ENCODE measurements at regions not wholly inside any gene's neighbourhood (a gene's known extent, or its start where the extent isn't known, plus 50 kb on each side); places are given as distances from the start of the nearest gene placed in this dataset.

DNA sequence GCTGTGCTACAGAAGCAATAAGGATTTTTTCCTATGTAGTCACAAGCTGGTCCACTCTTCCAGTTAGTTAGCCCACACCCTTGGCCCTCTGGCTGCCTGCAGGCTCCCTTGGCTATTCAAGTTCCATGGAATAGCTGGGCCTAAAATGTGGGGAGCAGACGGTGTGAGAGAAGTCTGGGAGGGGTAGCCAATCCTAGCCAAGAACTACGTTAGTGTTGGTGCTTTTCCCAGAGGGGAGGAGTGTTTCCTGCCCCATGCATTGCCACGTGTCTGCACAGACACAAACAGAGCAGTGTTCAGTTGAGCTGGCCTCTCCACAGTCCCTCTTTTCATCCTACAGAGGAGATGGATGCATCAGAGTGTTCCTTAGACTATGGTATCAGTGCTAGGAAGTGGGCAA lies 59.0 kb upstream of the IPO9 start:
- no peak for DNase-seq
- peaks cover 0 to 14% (median 9%) of the 10 kb centered on the region in 3 donors for H3K9me3 ChIP-seq (ENCODE audit: control extremely low read depth in 1 of 3, control insufficient read depth in 2 of 3, insufficient read depth in 1 of 3, low read length in 2 of 3)
- H3K4me1 ChIP-seq (ENCODE audit: control insufficient read depth in 2 of 2, insufficient read depth in 2 of 2, low read length in 2 of 2), result no peaks in the 10 kb centered on the region
- no peak overlapping the region for H3K27ac ChIP-seq (ENCODE audit: low read length in 2 of 2)
- intact Hi-C loops (cut with micrococcal nuclease), result no loop called here
- H3K79me2 ChIP-seq (ENCODE audit: control insufficient read depth, insufficient read depth, low read length), result no peaks in the 10 kb centered on the region
- no peak overlapping the region for H3K4me3 Mint-ChIP-seq
- H3K4me2 ChIP-seq (replicated peaks; ENCODE audit: low read depth, low read length, poor library complexity, severe bottlenecking), result no peak overlapping the region
- TF ChIP-seq, protein P1, sequence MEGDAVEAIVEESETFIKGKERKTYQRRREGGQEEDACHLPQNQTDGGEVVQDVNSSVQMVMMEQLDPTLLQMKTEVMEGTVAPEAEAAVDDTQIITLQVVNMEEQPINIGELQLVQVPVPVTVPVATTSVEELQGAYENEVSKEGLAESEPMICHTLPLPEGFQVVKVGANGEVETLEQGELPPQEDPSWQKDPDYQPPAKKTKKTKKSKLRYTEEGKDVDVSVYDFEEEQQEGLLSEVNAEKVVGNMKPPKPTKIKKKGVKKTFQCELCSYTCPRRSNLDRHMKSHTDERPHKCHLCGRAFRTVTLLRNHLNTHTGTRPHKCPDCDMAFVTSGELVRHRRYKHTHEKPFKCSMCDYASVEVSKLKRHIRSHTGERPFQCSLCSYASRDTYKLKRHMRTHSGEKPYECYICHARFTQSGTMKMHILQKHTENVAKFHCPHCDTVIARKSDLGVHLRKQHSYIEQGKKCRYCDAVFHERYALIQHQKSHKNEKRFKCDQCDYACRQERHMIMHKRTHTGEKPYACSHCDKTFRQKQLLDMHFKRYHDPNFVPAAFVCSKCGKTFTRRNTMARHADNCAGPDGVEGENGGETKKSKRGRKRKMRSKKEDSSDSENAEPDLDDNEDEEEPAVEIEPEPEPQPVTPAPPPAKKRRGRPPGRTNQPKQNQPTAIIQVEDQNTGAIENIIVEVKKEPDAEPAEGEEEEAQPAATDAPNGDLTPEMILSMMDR (IDR thresholded peaks at IDR 0.05), result no peak
- TF ChIP-seq EZH2 (IDR thresholded peaks at IDR 0.05; ENCODE audit: borderline replicate concordance, insufficient read depth, low read depth, low read length, poor library complexity, severe bottlenecking), result no peak
- no peak for ATAC-seq (ENCODE audit: low read depth)
- H3K27me3 Mint-ChIP-seq, result peaks cover 12% of the 10 kb centered on the region
- no peaks in the 10 kb centered on the region for H4K20me1 ChIP-seq (ENCODE audit: control insufficient read depth, insufficient read depth, low read length, poor library complexity, severe bottlenecking)
- H3K9me3 Mint-ChIP-seq (ENCODE audit: insufficient read depth), result peaks cover 5% of the 10 kb centered on the region
- WGBS (ENCODE audit: insufficient coverage), result no CpG with 5 or more reads among the region's 3 CpGs
- H3K9ac ChIP-seq (ENCODE audit: low read length), result no peak overlapping the region
- no peak overlapping the region for H3K27ac Mint-ChIP-seq
- CTCF ChIA-PET, result no interaction called here
- H2AFZ ChIP-seq (ENCODE audit: insufficient read depth, low read depth, low read length, poor library complexity, severe bottlenecking), result no peak overlapping the region
- POLR2A ChIA-PET, result no interaction called here
- no peaks in the 10 kb centered on the region for H3K36me3 ChIP-seq (replicated peaks in 1 of 2; ENCODE audit: control extremely low read depth in 1 of 2, control insufficient read depth in 1 of 2, extremely low read depth in 1 of 2, insufficient read depth in 2 of 2, low read length in 1 of 2)
- H3K4me1 Mint-ChIP-seq, result no peaks in the 10 kb centered on the region
- no peaks in the 10 kb centered on the region for H3K27me3 ChIP-seq (replicated peaks in 1 of 4; ENCODE audit: control extremely low read depth in 1 of 4, control insufficient read depth in 3 of 4, insufficient read depth in 4 of 4, low read length in 3 of 4)
- no peak overlapping the region for H3K4me3 ChIP-seq (ENCODE audit: control extremely low read depth in 1 of 5, extremely low read depth in 1 of 5, insufficient read depth in 1 of 5, low read depth in 2 of 5, low read length in 4 of 5)

DNA sequence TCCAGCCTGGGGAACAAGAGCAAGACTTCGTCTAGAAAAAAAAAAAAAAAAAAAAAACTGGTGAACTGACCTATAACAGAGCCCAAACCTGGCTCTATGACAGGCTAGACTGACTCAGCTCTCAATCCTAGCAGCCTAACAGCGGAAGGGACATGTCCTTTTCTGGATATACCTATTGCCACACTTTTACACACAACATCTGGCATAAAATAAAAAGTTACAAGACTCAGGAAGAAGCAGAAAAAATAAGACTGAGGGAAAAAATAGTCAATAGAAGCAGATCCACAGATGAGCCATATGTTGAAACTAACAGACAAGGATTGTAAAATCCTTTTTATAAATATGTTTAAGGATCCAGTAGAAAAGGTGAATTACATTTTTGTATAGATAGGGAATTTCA lies 57.5 kb upstream of the IPO9 start:
- DNase-seq (no peak), ATAC-seq (ENCODE audit: low read depth) (no peak)
- Histone ChIP-seq H3K4me3 (ENCODE audit: control extremely low read depth in 1 of 5, extremely low read depth in 1 of 5, insufficient read depth in 1 of 5, low read depth in 2 of 5, low read length in 4 of 5) (no peak overlapping the region), H3K9ac (ENCODE audit: low read length) (no peak overlapping the region), H3K79me2 (ENCODE audit: control insufficient read depth, insufficient read depth, low read length) (no peaks in the 10 kb centered on the region), H3K27ac (ENCODE audit: low read length in 2 of 2) (no peak overlapping the region), H3K4me1 (ENCODE audit: control insufficient read depth in 2 of 2, insufficient read depth in 2 of 2, low read length in 2 of 2) (no peaks in the 10 kb centered on the region), H3K4me2 (replicated peaks; ENCODE audit: low read depth, low read length, poor library complexity, severe bottlenecking) (no peak overlapping the region), H3K36me3 (replicated peaks in 1 of 2; ENCODE audit: control extremely low read depth in 1 of 2, control insufficient read depth in 1 of 2, extremely low read depth in 1 of 2, insufficient read depth in 2 of 2, low read length in 1 of 2) (no peaks in the 10 kb centered on the region), H2AFZ (ENCODE audit: insufficient read depth, low read depth, low read length, poor library complexity, severe bottlenecking) (no peak overlapping the region), H3K9me3 (ENCODE audit: control extremely low read depth in 1 of 3, control insufficient read depth in 2 of 3, insufficient read depth in 1 of 3, low read length in 2 of 3) (peaks cover 0 to 14% (median 9%) of the 10 kb centered on the region in 3 donors), H3K27me3 (replicated peaks in 1 of 4; ENCODE audit: control extremely low read depth in 1 of 4, control insufficient read depth in 3 of 4, insufficient read depth in 4 of 4, low read length in 3 of 4) (no peaks in the 10 kb centered on the region), H4K20me1 (ENCODE audit: control insufficient read depth, insufficient read depth, low read length, poor library complexity, severe bottlenecking) (no peaks in the 10 kb centered on the region)
- H3K4me1 Mint-ChIP-seq, result no peaks in the 10 kb centered on the region
- intact Hi-C loops (cut with micrococcal nuclease), result no loop called here
- peaks cover 5% of the 10 kb centered on the region for H3K9me3 Mint-ChIP-seq (ENCODE audit: insufficient read depth)
- no peak overlapping the region for H3K4me3 Mint-ChIP-seq
- ChIA-PET POLR2A (no interaction called here), CTCF (interaction anchor here (0.6 to 0.7 kb wide), 2 partner anchors 27 to 29 kb away, joined by 3 read pairs; no protein-coding TSS in a partner anchor)
- H3K27me3 Mint-ChIP-seq, result peaks cover 12% of the 10 kb centered on the region
- H3K27ac Mint-ChIP-seq, result no peak overlapping the region
- TF ChIP-seq EZH2 (IDR thresholded peaks at IDR 0.05; ENCODE audit: borderline replicate concordance, insufficient read depth, low read depth, low read length, poor library complexity, severe bottlenecking), result no peak
- TF ChIP-seq, protein P1 (IDR thresholded peaks at IDR 0.05), result no peak
- no CpG with 5 or more reads among the region's 2 CpGs for WGBS (ENCODE audit: insufficient coverage)

Data from B cell (primary cell).